Activated naive CD4-positive, alpha-beta T cell treated with anti-CD3 and anti-CD28 coated beads, Interleukin-2, amount 50 U/mL, for 72 hours (primary cell): ENCODE measurements at regions not wholly inside any gene's neighbourhood (a gene's known extent, or its start where the extent isn't known, plus 50 kb on each side); places are given as distances from the start of the nearest gene placed in this dataset.

ENCODE experiments used
- ATAC-seq, 2 donors: fragments of 150-1000 bp; cut with Tn5 transposase; 2 replicates each; pipeline ENCODE4 v1.10.0; 2021; ENCODE audit warnings: mild to moderate bottlenecking in 2 of 2, moderate library complexity in 2 of 2
- DNase-seq, 2 donors: peaks; one replicate each; pipeline ENCODE4 v3.0.0; 2021 to 2022; ENCODE audit warnings: low spot score in 2 of 2
- H3K27ac Mint-ChIP-seq, 2 donors: one replicate each; pipeline ENCODE4 v1.8.0; 2022; ENCODE audit warnings: mild to moderate bottlenecking in 2 of 2, mixed read lengths in 2 of 2
- H3K36me3 Mint-ChIP-seq, 2 donors: one replicate each; pipeline ENCODE4 v1.8.0; 2022; ENCODE audit warnings: mixed read lengths in 2 of 2
- H3K9me3 Mint-ChIP-seq, 2 donors: one replicate each; pipeline ENCODE4 v1.8.0; 2022; ENCODE audit warnings: mixed read lengths in 2 of 2

- H3K27ac Mint-ChIP-seq = no peak overlapping the region
- ATAC-seq (no peak), DNase-seq (no peak)
- H3K36me3 Mint-ChIP-seq = peaks cover 6 to 17% of the 10 kb centered on the region in 2 donors
- peaks cover 37 to 44% of the 10 kb centered on the region in 2 donors for H3K9me3 Mint-ChIP-seq
These were observed 612.9 kb upstream of the POU3F3 start for GRCh38 chr2:104240984-104241383.

GRCh38 chr2:104249629-104250028 lies 604.3 kb upstream of the POU3F3 start:
- no peak for DNase-seq
- ATAC-seq = no peak
- peaks cover 4 to 11% of the 10 kb centered on the region in 2 donors for H3K9me3 Mint-ChIP-seq
- H3K36me3 Mint-ChIP-seq = no peaks in the 10 kb centered on the region
- no peak overlapping the region for H3K27ac Mint-ChIP-seq

GRCh38 chr2:104250635-104251034 lies 603.3 kb upstream of the POU3F3 start:
- no peaks in the 10 kb centered on the region for H3K36me3 Mint-ChIP-seq
- DNase-seq = no peak
- ATAC-seq = no peak
- no peak overlapping the region for H3K27ac Mint-ChIP-seq
- peaks cover 4 to 13% of the 10 kb centered on the region in 2 donors for H3K9me3 Mint-ChIP-seq

- DNase-seq (no peak), ATAC-seq (no peak)
- Mint-ChIP-seq H3K36me3 (peaks cover 0 to 2% of the 10 kb centered on the region in 2 donors), H3K27ac (no peak overlapping the region), H3K9me3 (peaks cover 10 to 14% of the 10 kb centered on the region in 2 donors)
These were observed 599.9 kb upstream of the POU3F3 start for GRCh38 chr2:104254017-104254416.

GRCh38 chr2:104262714-104263113 lies 591.2 kb upstream of the POU3F3 start:
- ATAC-seq (no peak), DNase-seq (no peak)
- H3K27ac Mint-ChIP-seq = no peak overlapping the region
- peaks cover 34 to 36% of the 10 kb centered on the region in 2 donors for H3K9me3 Mint-ChIP-seq
- H3K36me3 Mint-ChIP-seq = peaks cover 14 to 31% of the 10 kb centered on the region in 2 donors

- Mint-ChIP-seq H3K27ac (no peak overlapping the region), H3K36me3 (no peaks in the 10 kb centered on the region), H3K9me3 (peaks cover 4 to 11% of the 10 kb centered on the region in 2 donors)
- ATAC-seq = no peak
- DNase-seq = no peak
These were observed 574.3 kb upstream of the POU3F3 start for GRCh38 chr2:104279646-104280045.

GRCh38 chr2:104280216-104280615 lies 573.7 kb upstream of the POU3F3 start:
- ATAC-seq (no peak), DNase-seq (no peak)
- peaks cover 4 to 11% of the 10 kb centered on the region in 2 donors for H3K9me3 Mint-ChIP-seq
- H3K36me3 Mint-ChIP-seq = no peaks in the 10 kb centered on the region
- H3K27ac Mint-ChIP-seq = no peak overlapping the region

GRCh38 chr2:104286841-104287240 lies 567.1 kb upstream of the POU3F3 start:
- H3K27ac Mint-ChIP-seq = no peak overlapping the region
- H3K36me3 Mint-ChIP-seq = no peaks in the 10 kb centered on the region
- H3K9me3 Mint-ChIP-seq = peaks cover 4 to 11% of the 10 kb centered on the region in 2 donors
- ATAC-seq (no peak), DNase-seq (no peak)

GRCh38 chr2:104289651-104290565 lies 564.0 kb upstream of the POU3F3 start:
- ATAC-seq (no peak), DNase-seq (no peak)
- Mint-ChIP-seq H3K9me3 (no peaks in the 10 kb centered on the region), H3K27ac (no peak overlapping the region), H3K36me3 (no peaks in the 10 kb centered on the region)

- no peak for ATAC-seq
- no peaks in the 10 kb centered on the region for H3K9me3 Mint-ChIP-seq
- no peak for DNase-seq
- no peak overlapping the region for H3K27ac Mint-ChIP-seq
- no peaks in the 10 kb centered on the region for H3K36me3 Mint-ChIP-seq
These were observed 563.4 kb upstream of the POU3F3 start for GRCh38 chr2:104290566-104290891.

GRCh38 chr2:104312684-104313083 lies 541.2 kb upstream of the POU3F3 start:
- H3K27ac Mint-ChIP-seq = no peak overlapping the region

GRCh38 chr2:104318001-104318665 lies 535.8 kb upstream of the POU3F3 start:
- no peak overlapping the region for H3K27ac Mint-ChIP-seq
- no peaks in the 10 kb centered on the region for H3K36me3 Mint-ChIP-seq
- DNase-seq = no peak
- H3K9me3 Mint-ChIP-seq = no peaks in the 10 kb centered on the region
- no peak for ATAC-seq

More at GRCh38 chr2:104312684-104313083, 541.2 kb upstream of the POU3F3 start:
- Mint-ChIP-seq H3K9me3 (peaks cover 0 to 7% of the 10 kb centered on the region in 2 donors), H3K36me3 (no peaks in the 10 kb centered on the region)
- no peak for DNase-seq
- no peak for ATAC-seq

- ATAC-seq (no peak), DNase-seq (no peak)
- Mint-ChIP-seq H3K27ac (no peak overlapping the region), H3K9me3 (no peaks in the 10 kb centered on the region), H3K36me3 (no peaks in the 10 kb centered on the region)
These were observed 532.7 kb upstream of the POU3F3 start for GRCh38 chr2:104321116-104321795.

- DNase-seq (no peak), ATAC-seq (no peak)
- Mint-ChIP-seq H3K9me3 (no peaks in the 10 kb centered on the region), H3K36me3 (no peaks in the 10 kb centered on the region), H3K27ac (no peak overlapping the region)
These were observed 532.0 kb upstream of the POU3F3 start for GRCh38 chr2:104321796-104322349.

- H3K36me3 Mint-ChIP-seq = no peaks in the 10 kb centered on the region
- peaks cover 0 to 6% of the 10 kb centered on the region in 2 donors for H3K9me3 Mint-ChIP-seq
- DNase-seq = no peak
- no peak for ATAC-seq
- H3K27ac Mint-ChIP-seq = no peak overlapping the region
These were observed 521.2 kb upstream of the POU3F3 start for GRCh38 chr2:104332731-104333130.

- ATAC-seq (no peak), DNase-seq (no peak)
- no peaks in the 10 kb centered on the region for H3K36me3 Mint-ChIP-seq
- H3K27ac Mint-ChIP-seq = no peak overlapping the region
- peaks cover 0 to 6% of the 10 kb centered on the region in 2 donors for H3K9me3 Mint-ChIP-seq
These were observed 516.0 kb upstream of the POU3F3 start for GRCh38 chr2:104337869-104338268.

- no peak for ATAC-seq
- peaks cover 0 to 2% of the 10 kb centered on the region in 2 donors for H3K36me3 Mint-ChIP-seq
These were observed 513.8 kb upstream of the POU3F3 start for GRCh38 chr2:104340162-104340561.

More at GRCh38 chr2:104340162-104340561, 513.8 kb upstream of the POU3F3 start:
- Mint-ChIP-seq H3K9me3 (peaks cover 0 to 6% of the 10 kb centered on the region in 2 donors), H3K27ac (no peak overlapping the region)
- no peak for DNase-seq
